HG02970 (cell line): ENCODE measurements at regions not wholly inside any gene's neighbourhood (a gene's known extent, or its start where the extent isn't known, plus 50 kb on each side); places are given as distances from the start of the nearest gene placed in this dataset.

ENCODE experiments used
- ATAC-seq: cut with Tn5 transposase; IDR thresholded peaks from one replicate; pipeline ENCODE4 v1.9.1; 2021; ENCODE audit warnings: mild to moderate bottlenecking, moderate library complexity, moderate number of reproducible peaks; ENCODE audit not compliant: unreplicated experiment, low FRiP score

GRCh38 chr1:90561103-90561783 lies 155.9 kb downstream of the BARHL2 start:
- ATAC-seq: no peak

GRCh38 chr1:90558754-90559378 lies 158.2 kb downstream of the BARHL2 start:
- no peak for ATAC-seq

GRCh38 chr1:90558126-90558525 lies 159.0 kb downstream of the BARHL2 start:
- ATAC-seq: no peak

GRCh38 chr1:90557706-90558105 lies 159.4 kb downstream of the BARHL2 start:
- ATAC-seq: no peak

GRCh38 chr1:90550626-90551406 lies 166.3 kb downstream of the BARHL2 start:
- ATAC-seq: no peak

GRCh38 chr1:90544356-90544755 lies 172.7 kb downstream of the BARHL2 start:
- no peak for ATAC-seq

GRCh38 chr1:90537606-90538362 lies 179.3 kb downstream of the BARHL2 start:
- no peak for ATAC-seq

GRCh38 chr1:90534663-90535295 lies 182.3 kb downstream of the BARHL2 start:
- no peak for ATAC-seq

GRCh38 chr1:90534116-90534515 lies 183.0 kb downstream of the BARHL2 start:
- no peak for ATAC-seq

- no peak for ATAC-seq
Observed at GRCh38 chr1:90526954-90527353, 190.1 kb downstream of the BARHL2 start.

GRCh38 chr1:90522432-90522831 lies 194.7 kb downstream of the BARHL2 start:
- no peak for ATAC-seq

GRCh38 chr1:90513956-90514355 lies 203.1 kb downstream of the BARHL2 start:
- no peak for ATAC-seq

GRCh38 chr1:90512441-90512840 lies 204.7 kb downstream of the BARHL2 start:
- no peak for ATAC-seq

- no peak for ATAC-seq
Observed at GRCh38 chr1:90510143-90510542, 207.0 kb downstream of the BARHL2 start.

- no peak for ATAC-seq
Observed at GRCh38 chr1:90509225-90510048, 207.7 kb downstream of the BARHL2 start.

- ATAC-seq: no peak
Observed at GRCh38 chr1:90508376-90509167, 208.5 kb downstream of the BARHL2 start.

GRCh38 chr1:90507173-90507572 lies 209.9 kb downstream of the BARHL2 start:
- ATAC-seq: no peak

- ATAC-seq: no peak
Observed at GRCh38 chr1:90505806-90506205, 211.3 kb downstream of the BARHL2 start.

GRCh38 chr1:90504509-90504908 lies 212.6 kb downstream of the BARHL2 start:
- no peak for ATAC-seq
